ENCODE measurements at regions not wholly inside any gene's neighbourhood (a gene's known extent, or its start where the extent isn't known, plus 50 kb on each side); places are given as distances from the start of the nearest gene placed in this dataset.
"Not testable (repeated sequence)": the region's sequence is repeated elsewhere in the genome, so short reads cannot be mapped to it uniquely, and the experiment has no call there.

DNA sequence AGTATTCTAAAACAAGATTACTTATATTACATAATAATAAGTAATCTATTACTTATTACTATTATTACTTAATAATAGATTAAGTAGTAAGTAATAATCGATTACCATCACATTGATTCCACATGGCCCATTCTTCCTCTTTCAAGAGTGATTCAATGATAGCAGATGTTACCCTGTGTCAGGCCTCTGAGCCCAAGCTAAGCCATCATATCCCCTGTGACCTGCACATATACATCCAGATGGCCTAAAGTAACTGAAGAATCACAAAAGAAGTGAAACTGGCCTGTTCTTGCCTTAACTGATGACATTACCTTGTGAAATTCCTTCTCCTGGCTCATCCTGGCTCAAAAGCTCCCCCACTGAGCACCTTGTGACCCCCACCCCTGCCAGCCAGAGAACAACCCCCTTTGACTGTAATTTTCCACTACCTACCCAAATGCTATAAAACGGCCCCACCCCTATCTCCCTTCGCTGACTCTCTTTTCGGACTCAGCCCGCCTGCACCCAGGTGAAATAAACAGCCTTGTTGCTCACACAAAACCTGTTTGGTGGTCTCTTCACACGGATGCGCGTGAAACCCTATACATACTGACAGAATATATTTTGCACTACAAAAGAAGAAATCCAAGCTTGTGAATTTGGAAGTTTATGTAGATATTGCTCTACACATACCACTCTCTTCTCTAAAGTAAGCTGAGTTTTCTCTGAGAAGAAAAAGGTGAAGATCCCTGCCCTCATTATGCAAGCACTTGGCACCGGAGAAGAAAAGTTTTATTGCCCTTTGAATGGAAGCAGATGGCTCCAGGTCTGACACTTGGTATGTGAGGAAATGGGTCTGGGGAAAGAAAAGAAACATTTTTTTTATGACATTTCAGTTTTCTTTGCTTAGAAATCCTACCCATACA lies 488.6 kb upstream of the IMPG1 start:
- ATAC-seq; H3K4me1 ChIP-seq (ENCODE audit: control insufficient read depth, insufficient read depth, low read length); POLR2A ChIA-PET; H3K27ac ChIP-seq (ENCODE audit: low read length); H3K4me3 ChIP-seq (ENCODE audit: low read depth in 2 of 2, low read length in 2 of 2); H3K27me3 ChIP-seq (ENCODE audit: control insufficient read depth, insufficient read depth, low read length); H3K36me3 ChIP-seq (ENCODE audit: control insufficient read depth, insufficient read depth, low read length); DNase-seq (ENCODE audit: low read depth, low spot score); BruUV-seq (replicated peaks); in situ Hi-C loops (cut with HindIII; ENCODE audit: low pct_unique_long_range_greater_than_20kb, low sequenced_read_pairs); CTCF ChIA-PET; H3K9me3 ChIP-seq (ENCODE audit: control insufficient read depth, insufficient read depth, low read depth, low read length); intact Hi-C loops (cut with micrococcal nuclease; ENCODE audit: unreplicated experiment): not testable (repeated sequence)

DNA sequence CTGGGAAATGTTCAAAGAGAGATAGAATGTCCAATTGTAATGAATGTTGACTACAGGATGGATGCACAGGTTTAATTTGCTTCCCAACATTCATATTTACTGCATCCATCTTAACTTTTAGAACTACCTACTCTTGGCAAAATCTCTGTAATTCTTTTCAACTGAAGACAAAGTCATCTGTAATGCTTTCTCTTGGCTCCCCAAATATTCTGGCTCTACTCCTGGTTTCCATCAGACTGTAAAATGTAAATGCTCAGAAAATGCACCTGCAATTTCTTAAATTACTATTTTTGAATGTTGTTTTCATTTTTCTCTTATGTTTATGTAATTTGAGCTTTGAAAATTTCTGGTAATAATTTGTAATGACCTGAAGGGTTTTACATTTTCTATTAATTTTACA lies 480.8 kb upstream of the IMPG1 start:
- Histone ChIP-seq H3K36me3 (ENCODE audit: control insufficient read depth, insufficient read depth, low read length) (no peaks in the 10 kb centered on the region), H3K27ac (ENCODE audit: low read length) (no peak overlapping the region), H3K27me3 (ENCODE audit: control insufficient read depth, insufficient read depth, low read length) (no peaks in the 10 kb centered on the region), H3K9me3 (ENCODE audit: control insufficient read depth, insufficient read depth, low read depth, low read length) (no peaks in the 10 kb centered on the region), H3K4me1 (ENCODE audit: control insufficient read depth, insufficient read depth, low read length) (no peaks in the 10 kb centered on the region), H3K4me3 (ENCODE audit: low read depth in 2 of 2, low read length in 2 of 2) (no peak overlapping the region)
- POLR2A ChIA-PET: no interaction called here
- ATAC-seq (no peak), DNase-seq (ENCODE audit: low read depth, low spot score) (no peak)
- intact Hi-C loops (cut with micrococcal nuclease; ENCODE audit: unreplicated experiment): no loop called here
- in situ Hi-C loops (cut with HindIII; ENCODE audit: low pct_unique_long_range_greater_than_20kb, low sequenced_read_pairs): no loop called here
- TF ChIP-seq TCF7L2 (IDR thresholded peaks at IDR 0.05; ENCODE audit: low read depth, low read length): no peak
- BruUV-seq (replicated peaks): no TSS peak
- CTCF ChIA-PET: no interaction called here

DNA sequence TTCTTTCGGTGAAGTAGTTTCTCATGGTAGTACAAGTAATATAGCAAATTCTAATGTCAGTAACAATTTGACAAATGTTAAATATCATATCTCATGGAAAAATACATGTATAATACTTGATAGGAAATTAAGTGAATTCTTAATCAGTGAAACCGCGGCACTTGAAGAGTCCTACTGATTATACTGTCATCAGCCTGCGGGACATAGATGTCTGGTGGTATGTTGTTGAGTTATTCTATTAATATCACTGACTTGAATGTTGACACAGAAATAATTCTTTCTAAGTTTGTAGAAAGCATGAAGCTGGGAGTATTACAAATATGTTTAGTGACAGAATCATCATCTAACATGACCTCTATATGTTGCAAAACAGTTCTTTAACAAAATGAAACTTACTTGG lies 479.8 kb upstream of the IMPG1 start:
- no TSS peak for BruUV-seq (replicated peaks)
- Histone ChIP-seq H3K4me1 (ENCODE audit: control insufficient read depth, insufficient read depth, low read length) (no peaks in the 10 kb centered on the region), H3K4me3 (ENCODE audit: low read depth in 2 of 2, low read length in 2 of 2) (no peak overlapping the region), H3K9me3 (ENCODE audit: control insufficient read depth, insufficient read depth, low read depth, low read length) (no peaks in the 10 kb centered on the region), H3K27ac (ENCODE audit: low read length) (no peak overlapping the region), H3K27me3 (ENCODE audit: control insufficient read depth, insufficient read depth, low read length) (no peaks in the 10 kb centered on the region), H3K36me3 (ENCODE audit: control insufficient read depth, insufficient read depth, low read length) (no peaks in the 10 kb centered on the region)
- in situ Hi-C loops (cut with HindIII; ENCODE audit: low pct_unique_long_range_greater_than_20kb, low sequenced_read_pairs) (no loop called here), intact Hi-C loops (cut with micrococcal nuclease; ENCODE audit: unreplicated experiment) (no loop called here)
- CTCF ChIA-PET: no interaction called here
- no peak for DNase-seq (ENCODE audit: low read depth, low spot score)
- ATAC-seq: no peak
- POLR2A ChIA-PET: no interaction called here
- TF ChIP-seq TCF7L2 (IDR thresholded peaks at IDR 0.05; ENCODE audit: low read depth, low read length) (no peak), POLR2AphosphoS5 (IDR thresholded peaks at IDR 0.05; ENCODE audit: low read depth, low read length) (no peak), SIN3A (IDR thresholded peaks at IDR 0.05; ENCODE audit: borderline replicate concordance, insufficient read depth, low read depth, low read length) (no peak)
- TF ChIP-seq, protein P1, sequence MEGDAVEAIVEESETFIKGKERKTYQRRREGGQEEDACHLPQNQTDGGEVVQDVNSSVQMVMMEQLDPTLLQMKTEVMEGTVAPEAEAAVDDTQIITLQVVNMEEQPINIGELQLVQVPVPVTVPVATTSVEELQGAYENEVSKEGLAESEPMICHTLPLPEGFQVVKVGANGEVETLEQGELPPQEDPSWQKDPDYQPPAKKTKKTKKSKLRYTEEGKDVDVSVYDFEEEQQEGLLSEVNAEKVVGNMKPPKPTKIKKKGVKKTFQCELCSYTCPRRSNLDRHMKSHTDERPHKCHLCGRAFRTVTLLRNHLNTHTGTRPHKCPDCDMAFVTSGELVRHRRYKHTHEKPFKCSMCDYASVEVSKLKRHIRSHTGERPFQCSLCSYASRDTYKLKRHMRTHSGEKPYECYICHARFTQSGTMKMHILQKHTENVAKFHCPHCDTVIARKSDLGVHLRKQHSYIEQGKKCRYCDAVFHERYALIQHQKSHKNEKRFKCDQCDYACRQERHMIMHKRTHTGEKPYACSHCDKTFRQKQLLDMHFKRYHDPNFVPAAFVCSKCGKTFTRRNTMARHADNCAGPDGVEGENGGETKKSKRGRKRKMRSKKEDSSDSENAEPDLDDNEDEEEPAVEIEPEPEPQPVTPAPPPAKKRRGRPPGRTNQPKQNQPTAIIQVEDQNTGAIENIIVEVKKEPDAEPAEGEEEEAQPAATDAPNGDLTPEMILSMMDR (IDR thresholded peaks at IDR 0.05): no peak
- TF ChIP-seq, protein P2, sequence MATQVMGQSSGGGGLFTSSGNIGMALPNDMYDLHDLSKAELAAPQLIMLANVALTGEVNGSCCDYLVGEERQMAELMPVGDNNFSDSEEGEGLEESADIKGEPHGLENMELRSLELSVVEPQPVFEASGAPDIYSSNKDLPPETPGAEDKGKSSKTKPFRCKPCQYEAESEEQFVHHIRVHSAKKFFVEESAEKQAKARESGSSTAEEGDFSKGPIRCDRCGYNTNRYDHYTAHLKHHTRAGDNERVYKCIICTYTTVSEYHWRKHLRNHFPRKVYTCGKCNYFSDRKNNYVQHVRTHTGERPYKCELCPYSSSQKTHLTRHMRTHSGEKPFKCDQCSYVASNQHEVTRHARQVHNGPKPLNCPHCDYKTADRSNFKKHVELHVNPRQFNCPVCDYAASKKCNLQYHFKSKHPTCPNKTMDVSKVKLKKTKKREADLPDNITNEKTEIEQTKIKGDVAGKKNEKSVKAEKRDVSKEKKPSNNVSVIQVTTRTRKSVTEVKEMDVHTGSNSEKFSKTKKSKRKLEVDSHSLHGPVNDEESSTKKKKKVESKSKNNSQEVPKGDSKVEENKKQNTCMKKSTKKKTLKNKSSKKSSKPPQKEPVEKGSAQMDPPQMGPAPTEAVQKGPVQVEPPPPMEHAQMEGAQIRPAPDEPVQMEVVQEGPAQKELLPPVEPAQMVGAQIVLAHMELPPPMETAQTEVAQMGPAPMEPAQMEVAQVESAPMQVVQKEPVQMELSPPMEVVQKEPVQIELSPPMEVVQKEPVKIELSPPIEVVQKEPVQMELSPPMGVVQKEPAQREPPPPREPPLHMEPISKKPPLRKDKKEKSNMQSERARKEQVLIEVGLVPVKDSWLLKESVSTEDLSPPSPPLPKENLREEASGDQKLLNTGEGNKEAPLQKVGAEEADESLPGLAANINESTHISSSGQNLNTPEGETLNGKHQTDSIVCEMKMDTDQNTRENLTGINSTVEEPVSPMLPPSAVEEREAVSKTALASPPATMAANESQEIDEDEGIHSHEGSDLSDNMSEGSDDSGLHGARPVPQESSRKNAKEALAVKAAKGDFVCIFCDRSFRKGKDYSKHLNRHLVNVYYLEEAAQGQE (IDR thresholded peaks at IDR 0.05; ENCODE audit: insufficient read depth in 1 of 2, low read depth in 2 of 2, low read length in 1 of 2): no peak

Data from Panc1 (cell line).